GM19463 (cell line): ENCODE measurements at regions not wholly inside any gene's neighbourhood (a gene's known extent, or its start where the extent isn't known, plus 50 kb on each side); places are given as distances from the start of the nearest gene placed in this dataset.

Experiments used
- ATAC-seq: cut with Tn5 transposase; IDR thresholded peaks from one replicate; pipeline ENCODE4 v1.9.1; 2021; ENCODE audit warnings: mild to moderate bottlenecking, moderate library complexity; ENCODE audit not compliant: unreplicated experiment

DNA sequence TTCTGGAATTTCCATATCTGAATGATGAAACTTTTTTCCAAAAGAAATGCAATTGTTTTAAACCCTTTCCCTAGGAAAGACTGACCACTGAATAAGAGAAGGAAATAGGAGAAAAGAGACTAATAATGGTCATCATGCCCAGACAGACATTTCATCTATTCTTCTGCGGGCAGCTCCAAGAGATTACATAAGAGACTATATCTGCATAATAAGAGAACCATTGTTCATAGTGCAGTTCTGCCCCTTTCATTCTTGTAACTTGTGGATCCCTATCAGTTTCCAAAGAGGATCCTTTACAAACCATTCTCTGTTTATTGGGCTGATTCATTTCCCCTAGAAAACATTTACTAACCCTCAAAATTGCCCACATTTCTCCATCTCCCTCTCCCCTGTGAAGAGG lies 197.8 kb downstream of the FSCB start:
- ATAC-seq: no peak

DNA sequence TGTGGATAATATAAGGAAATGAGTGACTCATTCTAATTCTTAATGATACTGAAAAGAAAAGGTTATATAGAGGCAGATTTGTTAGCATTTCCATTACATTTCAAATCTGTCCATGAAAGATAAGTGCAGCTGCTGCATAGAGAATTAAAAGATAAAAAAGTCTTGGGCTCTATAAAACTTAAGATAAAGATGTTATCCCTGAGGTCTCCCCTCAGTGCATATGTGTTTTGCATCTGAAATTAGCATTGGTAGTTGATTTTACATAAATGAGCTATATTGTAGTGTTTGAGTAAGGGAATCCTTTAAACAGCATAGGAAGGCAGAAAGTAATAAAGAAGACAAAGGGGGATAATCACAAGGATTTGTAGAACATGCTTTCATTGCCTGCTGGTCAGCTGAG lies 206.2 kb downstream of the FSCB start:
- no peak for ATAC-seq

DNA sequence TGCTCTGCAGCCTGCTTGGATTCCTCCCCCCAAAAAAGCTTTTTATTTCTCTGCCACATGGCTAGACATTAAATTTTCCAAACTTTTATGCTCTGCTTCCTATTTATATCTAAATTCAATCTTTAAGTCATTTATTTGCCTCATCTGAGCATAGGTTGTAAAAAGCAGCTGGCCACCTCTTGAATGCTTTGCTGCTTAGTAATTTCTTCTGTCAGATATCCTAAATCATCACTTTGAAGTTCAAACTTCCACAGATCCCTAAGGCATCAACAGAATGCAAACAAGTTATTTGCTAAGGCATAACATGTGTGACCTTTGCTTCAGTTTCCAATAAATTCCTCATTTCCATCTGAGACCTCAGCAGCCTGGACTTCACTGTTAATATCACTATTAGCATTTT lies 209.6 kb downstream of the FSCB start:
- no peak for ATAC-seq

DNA sequence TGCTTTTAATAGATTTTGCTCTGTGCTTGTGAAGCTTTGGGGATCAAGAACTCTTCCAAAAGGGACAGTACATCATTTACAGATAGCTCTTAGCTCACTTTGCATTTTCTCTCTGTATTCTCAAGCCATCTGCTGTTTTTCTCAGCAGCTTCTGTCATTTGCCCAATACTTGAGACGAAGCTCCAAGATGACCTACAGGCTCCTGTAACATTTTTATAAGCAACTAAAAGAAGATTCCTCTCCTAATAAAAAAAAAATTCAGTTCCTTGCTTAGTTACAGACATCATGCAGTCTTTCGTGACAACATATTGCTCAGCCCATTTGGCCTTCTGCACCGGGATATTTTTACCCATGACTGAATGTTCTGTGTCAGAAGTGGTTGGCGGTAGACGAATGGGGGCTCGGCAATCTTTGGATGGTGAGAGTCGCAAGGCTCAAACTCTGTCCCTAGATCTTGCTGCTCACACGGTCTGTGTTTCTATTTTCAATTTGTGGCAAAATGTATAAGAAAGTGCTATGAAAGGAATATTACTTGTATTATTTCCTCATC lies 215.6 kb downstream of the FSCB start:
- no peak for ATAC-seq

DNA sequence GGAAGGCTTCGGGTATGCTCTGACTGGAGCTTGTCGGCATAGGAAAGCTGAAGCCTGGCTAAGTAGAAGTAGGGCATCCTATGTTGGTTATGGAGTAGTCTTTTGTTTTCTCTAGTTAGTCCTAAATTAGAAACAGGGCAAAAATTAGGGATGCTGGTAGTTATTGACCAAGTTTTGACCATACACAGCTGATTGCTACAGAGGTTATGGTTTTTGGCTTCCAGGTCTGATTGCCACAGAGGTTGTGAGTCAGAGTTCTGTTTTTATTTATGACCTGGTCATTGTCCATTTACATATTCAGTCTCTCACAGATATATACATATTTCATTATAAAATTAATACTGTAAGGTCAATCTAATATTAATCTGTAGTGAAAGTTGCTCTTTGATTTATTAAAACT lies 219.2 kb downstream of the FSCB start:
- ATAC-seq: no peak

DNA sequence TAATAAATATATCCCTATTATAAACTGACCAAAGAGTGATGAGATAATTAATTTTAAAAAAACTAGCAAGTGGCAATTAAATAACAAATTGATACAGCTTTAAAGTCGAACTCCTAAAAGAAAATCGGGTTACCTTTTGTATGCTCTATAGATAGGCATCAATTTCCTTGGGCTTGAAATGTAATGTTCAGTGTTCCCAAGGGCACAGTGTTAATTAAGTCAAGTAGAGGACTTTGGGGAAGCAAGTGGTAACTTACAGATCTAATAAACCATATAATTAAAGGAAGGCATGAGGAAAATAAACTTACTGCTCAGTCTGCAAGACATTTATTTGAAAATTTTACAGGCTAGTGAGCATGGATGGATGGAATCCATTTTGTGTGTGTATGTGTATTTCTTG lies 220.9 kb downstream of the FSCB start:
- ATAC-seq: no peak

DNA sequence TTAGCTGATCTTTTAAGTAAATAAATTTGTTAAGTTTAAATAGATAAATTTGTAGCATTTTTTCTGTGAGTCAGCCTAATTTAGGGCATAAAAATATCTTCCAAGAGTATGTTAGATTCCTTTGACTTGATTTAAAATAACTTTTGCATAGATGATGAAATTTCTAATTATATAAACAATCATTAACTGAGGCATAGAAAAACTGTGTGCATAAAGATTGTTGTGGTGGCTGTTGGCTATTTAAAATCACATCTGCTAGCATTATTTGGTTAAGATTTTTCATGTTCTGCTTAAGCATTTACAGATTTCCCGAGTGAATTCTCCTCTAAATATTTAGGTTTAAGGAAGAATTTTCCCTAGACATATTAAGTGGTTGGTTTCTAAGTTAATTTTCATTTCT lies 223.2 kb downstream of the FSCB start:
- no peak for ATAC-seq

DNA sequence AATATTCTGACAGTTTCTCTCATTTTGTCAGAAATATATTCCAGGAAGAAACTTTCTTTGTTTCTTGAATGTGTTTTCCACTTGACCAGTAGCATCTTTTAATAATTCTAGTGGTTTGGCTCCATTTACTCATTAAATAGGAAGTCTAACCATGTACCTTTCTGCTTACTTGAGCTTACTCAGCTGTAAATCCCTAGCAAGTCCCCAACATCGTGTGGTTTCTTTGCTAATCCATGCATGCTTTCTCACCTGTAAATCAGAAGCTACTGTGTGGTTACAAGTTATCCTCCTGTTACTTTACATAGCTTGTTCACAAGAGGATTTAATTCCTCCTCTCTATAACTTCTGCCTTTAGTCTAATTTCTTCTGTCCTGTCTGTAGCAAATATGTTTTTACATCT lies 227.7 kb downstream of the FSCB start:
- no peak for ATAC-seq

DNA sequence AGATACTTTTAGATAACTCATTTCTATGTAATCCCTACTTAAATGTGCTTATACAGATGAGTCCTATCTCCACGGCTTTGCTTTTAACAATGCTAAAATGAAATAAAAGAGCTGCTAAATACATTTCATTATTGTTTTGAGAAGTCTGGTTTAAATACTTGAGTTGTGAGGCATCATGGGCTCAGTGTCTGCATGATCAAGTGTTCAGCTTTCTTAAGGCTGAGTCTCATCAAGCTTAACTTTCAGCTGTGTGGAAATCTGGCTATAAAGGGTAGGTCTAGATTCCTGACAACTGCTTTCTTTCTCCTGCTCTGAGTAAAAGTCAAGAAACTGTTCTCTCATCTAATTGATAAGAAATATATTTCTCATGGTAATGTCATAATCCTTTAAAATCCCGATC lies 235.4 kb downstream of the FSCB start:
- ATAC-seq: no peak

DNA sequence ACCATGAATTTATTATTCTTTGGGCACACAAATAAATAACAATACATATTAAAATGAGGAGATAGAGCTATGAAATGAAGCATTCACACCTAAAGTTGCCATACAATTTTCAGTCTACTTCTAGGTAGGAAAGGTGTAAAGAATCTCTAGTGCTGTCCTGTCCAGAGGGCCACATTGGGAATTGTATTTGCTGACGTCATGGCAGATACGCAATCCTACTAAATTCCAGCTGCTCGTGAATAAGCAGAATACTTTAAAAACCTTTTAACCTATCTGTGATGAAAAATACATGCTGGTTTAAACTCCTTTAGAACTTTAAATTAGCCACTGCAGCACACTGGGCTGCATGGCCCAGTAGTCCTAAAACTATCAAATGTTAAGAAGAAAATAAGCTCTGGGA lies 236.1 kb downstream of the FSCB start:
- no peak for ATAC-seq

DNA sequence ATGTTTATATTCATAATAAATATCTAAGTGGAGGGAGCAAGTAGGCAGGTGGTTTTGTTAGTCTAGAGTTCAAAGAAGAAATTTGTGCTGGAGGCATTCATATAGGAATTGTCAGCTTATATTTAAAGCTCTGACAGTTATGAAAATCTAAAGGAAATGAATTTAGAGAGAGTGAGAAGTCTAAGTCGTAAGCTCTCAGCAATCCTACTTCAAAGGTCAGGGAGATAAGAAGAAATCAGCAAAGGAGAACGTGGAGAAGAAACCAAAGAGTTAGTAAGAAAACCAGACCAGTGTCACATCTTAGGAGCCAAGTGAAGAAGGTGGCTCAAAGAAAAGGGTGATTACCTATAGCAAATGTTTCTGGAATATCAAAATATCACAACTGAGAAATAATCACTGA lies 241.8 kb downstream of the FSCB start:
- no peak for ATAC-seq

DNA sequence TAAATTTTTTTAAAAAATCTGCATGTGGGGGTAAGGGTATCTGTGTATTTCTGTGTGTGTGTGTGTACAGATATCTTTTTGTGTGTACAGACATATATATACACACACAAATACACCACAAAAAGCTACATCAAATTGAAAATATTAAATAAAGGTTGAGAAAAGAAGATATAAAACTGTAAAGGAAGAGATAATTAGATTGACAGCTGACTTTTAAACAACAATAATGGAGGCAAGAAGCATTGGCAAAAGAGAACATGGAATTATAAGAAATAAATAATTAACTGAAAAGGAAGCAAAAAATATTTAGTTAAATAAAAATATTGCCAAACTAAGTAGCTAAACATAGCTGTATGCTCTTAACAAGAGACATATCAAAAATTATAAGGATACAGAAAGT lies 291.4 kb downstream of the FSCB start:
- no peak for ATAC-seq

DNA sequence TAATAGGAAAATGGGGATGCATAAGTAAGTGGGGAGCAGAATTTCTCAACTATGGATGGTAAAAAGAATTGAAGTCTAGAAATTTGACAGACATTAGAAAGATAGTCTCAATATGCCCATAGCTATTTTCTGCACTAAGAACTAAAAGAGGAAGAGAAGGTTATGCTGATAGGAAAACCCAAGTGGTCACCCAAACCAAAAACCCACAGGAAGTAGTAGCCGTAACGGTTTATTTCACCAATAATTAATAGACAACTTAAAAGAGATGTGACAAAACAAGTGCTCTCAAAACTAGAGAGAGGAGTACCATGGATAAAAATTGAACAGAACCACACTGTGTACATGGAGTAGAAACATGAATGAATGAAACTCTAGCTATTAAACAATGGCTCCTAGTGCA lies 295.4 kb downstream of the FSCB start:
- no peak for ATAC-seq

DNA sequence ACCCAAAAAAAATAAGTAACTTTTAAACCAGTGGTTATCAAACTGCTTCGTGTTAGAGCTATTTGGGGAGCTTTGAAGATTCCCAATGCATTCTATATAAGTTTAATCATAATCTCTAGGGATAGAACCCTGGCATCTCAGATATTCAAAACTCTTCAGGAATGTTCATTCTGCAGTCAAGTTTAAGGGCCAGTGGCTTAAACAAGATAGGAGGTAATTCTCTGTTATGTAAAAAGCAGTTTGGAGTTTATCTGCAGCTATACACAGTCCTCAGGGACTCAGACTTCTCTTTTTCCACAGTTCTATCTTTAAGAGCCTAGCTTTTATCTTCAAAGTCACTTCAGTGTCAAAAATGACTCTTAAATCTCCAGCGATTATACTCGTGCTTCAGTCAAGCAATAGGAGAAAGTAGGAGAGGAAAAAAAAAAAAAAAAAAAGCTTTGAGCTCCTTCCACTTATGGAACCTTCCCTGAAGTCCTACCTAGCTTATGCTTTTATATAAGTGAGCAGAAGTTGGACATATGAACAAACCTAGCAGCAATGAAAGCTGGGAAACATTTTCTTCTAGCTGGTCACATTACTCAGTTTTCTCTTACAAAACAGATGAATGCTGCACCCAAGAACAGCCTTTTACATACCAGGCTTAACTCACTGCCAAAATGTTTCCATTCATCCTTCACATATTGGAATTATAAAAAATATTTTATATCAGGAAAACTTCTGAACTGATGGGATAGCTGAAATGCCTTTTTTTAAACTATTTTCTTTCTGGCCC lies 302.8 kb downstream of the FSCB start:
- ATAC-seq: no peak

DNA sequence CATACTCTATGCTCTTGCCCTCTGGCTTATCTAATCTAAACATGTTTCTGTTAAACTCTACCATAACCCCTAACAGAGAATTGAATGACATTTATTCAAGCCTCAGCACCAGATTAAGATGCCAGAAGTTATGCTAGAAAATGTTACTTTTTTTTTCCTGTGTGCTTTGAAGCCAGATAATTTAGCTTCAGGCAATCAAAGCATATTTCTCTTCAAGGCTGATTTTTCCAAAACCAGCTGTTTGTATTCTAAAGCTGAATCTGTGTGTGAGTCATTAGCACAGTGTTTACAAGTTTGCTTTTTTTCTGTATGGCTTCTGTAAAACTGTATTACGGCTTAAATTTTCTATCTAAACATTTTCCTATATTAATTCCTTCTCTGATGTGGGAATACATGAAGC lies 326.1 kb downstream of the FSCB start:
- ATAC-seq: no peak

DNA sequence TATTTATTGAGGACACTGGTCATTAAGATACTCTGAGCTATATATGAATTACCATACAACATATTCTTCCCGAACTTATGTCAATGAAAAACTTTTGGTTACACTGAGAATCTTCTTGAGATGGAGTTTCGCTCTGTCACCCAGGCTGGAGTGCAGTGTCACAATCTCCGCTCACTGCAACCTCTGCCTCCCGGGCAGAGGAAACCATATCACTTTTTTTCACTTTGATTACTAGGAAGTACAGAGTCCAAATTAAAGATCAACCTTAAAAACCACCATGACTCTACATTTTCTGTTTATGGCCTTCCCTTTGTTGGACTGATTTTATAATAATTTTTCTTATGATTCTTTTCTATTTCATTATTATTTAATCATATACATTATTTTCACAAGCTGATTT lies 336.5 kb downstream of the FSCB start:
- ATAC-seq: no peak

DNA sequence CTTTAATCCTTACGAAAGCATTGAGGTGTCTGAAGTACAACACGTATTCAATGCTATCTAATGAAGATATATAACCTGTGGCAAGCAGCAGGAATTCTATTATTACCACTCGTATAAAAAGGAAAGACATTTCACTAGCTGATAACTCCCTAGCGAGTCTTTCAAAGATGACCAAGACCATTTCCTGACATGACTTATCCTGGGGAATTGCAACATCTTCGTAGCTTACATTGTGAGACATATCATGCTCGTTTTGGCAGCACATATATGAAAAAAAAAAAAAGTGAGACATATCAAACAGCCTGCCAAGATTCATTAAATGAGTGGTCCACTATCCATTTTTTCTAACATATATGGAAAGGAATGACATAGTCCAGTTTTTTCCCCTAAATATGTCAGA lies 337.0 kb downstream of the FSCB start:
- no peak for ATAC-seq

DNA sequence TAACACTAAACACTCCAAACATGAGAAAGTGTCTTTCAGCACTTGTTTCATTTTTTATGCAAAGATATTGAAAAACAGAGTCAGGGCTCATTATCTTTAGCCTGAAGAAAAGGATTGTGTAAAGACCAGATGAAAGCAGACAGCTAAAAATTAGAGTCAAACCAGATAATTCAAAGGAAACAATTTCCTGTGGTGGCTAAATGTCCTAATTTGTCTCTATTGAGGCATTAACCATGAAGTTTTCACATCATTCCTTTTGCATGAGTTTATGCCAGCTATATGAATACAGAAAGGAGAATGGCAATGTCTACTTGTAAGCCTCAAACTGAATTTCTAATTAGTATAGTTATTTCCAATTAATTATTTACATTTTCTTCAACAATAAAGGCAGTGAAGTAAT lies 338.5 kb downstream of the FSCB start:
- ATAC-seq: no peak

DNA sequence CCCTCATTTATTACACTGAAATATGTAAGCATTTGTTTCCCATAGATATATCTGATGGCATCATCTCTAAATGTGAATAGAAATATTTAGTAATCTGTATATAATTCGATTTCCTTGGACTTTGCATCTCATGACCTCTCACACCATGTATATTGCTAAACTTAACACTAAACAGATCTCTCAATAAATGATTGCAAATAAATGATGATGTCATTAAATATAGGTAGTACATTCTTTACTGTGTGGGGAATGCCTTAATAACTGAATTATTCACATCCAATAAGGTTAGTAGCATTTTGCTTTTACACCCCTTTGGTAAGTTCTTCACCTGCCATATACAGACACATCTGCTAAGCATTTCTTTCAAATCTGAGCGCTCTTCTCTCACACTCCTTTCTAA lies 340.5 kb downstream of the FSCB start:
- no peak for ATAC-seq

DNA sequence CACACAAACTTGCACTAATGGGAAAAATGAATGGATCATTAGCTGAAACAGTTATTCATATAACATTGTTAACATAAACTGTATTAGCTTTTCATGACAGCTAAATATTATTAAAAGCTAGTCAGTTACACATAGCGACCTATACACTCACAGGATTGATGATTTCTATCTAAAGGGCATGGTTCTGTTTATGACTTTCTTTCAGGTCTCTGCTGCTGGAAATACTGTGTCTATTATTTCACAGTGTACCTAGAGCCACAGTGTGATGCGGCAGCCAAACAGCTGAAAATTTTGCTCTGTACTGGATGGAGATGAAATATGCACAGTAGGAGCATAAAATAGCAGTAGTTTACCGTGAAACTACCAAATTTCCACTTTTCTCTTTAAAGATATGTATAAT lies 341.1 kb downstream of the FSCB start:
- no peak for ATAC-seq

DNA sequence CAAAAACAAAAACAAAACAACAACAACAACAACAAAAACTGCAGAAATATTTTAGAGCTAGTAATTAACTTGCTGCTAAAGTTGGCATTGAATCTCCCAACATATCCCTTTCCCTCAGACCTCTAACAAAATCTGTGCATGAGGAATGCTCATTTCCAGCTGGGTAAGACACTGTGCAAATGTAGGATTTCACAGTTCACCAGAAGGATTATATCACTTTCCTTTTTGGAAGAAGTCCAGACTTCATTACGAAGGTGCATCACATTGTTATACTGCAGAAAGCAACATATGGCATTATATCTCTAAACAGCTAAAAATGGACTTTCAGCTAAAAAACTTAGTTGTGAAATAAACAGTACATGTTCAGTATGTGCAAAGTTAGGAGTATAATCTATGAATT lies 341.8 kb downstream of the FSCB start:
- ATAC-seq: no peak

DNA sequence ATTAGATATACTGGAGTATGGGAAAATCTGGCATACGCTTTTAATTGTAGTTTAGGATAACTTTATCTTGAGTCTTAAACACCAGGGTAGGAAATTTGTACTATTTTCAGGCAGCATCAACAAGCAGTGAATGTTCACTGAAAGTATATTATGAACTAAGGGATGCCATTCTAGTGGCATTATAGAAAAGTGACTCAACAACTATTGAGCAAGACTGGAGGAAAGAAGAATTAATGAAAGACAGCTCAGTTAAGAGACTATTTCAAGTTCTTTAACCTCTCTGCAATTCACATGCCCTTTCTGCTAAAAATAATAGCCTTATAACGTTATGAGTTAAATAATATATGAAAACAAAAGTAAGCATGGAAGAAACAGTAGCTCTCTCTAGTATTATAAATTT lies 343.1 kb downstream of the FSCB start:
- no peak for ATAC-seq

DNA sequence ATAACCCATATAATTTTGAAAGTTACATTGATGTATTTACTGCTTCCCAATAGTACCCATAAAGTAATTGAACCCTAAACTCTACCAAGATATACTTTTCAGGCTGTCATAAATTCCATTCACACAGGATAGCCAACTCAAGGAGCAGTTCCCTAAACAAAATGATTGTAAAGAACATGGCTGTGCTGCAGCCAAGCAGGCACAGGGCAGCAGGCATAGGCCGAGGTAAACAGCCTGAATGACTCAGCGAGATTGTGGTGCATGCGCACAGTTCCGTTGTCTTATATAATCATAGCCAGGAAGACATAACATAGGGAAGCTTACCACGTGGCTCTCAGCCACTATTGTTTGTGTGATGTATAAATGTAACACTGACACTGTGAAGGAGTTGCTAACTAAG lies 344.9 kb downstream of the FSCB start:
- ATAC-seq: no peak
